ENCODE measurements at regions not wholly inside any gene's neighbourhood (a gene's known extent, or its start where the extent isn't known, plus 50 kb on each side); places are given as distances from the start of the nearest gene placed in this dataset.
A peak's percentile ranks its signal among the peaks of the same experiment; 100 is the strongest.
"Not testable (repeated sequence)": the region's sequence is repeated elsewhere in the genome, so short reads cannot be mapped to it uniquely, and the experiment has no call there.

DNA sequence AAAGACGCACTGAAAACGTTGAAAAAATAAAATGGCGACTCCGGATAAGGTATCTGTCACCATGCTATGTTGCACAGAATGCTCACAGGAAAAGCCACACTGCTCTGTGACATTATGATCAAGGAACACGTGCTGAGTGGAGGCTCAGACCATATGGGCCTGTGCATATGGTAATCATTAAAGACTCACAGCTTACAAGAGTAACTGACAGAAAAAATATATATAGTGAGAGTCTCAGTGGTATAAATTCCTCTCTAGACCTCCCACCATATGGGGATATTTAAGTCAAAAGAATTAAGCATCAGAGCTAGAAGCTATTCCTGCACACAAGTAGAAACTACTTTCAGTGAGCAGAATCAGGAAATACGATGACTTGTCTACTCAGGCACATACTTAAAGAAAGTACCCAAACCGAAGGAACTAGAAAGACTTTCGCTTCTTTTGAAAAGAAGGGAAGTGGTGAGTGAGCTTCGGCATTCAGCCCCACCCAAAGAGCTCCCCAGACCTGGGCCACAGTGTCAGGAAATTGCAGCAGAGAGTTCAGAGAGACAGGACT lies 65.1 kb upstream of the MPP7 start:
- Histone ChIP-seq H3K79me2 (ENCODE audit: low read length) (no peaks in the 10 kb centered on the region), H3K36me3 (replicated peaks; ENCODE audit: low read depth, low read length) (no peaks in the 10 kb centered on the region), H3K9me3 (ENCODE audit: insufficient read depth, low read length) (no peaks in the 10 kb centered on the region), H4K20me1 (ENCODE audit: insufficient read depth, low read length) (no peaks in the 10 kb centered on the region), H3K27ac (ENCODE audit: low read length) (peak overlapping the region; percentile 96), H3K4me3 (ENCODE audit: low read length) (peak overlapping the region; percentile 33), H2AFZ (ENCODE audit: low read depth, low read length) (peak overlapping the region; percentile 57), H3K4me1 (ENCODE audit: low read length) (peaks cover 31% of the 10 kb centered on the region), H3K9ac (ENCODE audit: low read length) (peak overlapping the region; percentile 58), H3K27me3 (ENCODE audit: low read depth, low read length) (no peaks in the 10 kb centered on the region), H3K4me2 (ENCODE audit: low read length) (peak overlapping the region; percentile 57)
- TF ChIP-seq, protein P1, sequence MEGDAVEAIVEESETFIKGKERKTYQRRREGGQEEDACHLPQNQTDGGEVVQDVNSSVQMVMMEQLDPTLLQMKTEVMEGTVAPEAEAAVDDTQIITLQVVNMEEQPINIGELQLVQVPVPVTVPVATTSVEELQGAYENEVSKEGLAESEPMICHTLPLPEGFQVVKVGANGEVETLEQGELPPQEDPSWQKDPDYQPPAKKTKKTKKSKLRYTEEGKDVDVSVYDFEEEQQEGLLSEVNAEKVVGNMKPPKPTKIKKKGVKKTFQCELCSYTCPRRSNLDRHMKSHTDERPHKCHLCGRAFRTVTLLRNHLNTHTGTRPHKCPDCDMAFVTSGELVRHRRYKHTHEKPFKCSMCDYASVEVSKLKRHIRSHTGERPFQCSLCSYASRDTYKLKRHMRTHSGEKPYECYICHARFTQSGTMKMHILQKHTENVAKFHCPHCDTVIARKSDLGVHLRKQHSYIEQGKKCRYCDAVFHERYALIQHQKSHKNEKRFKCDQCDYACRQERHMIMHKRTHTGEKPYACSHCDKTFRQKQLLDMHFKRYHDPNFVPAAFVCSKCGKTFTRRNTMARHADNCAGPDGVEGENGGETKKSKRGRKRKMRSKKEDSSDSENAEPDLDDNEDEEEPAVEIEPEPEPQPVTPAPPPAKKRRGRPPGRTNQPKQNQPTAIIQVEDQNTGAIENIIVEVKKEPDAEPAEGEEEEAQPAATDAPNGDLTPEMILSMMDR (IDR thresholded peaks at IDR 0.05; ENCODE audit: low read depth, low read length), result no peak
- no peak for TF ChIP-seq EZH2phosphoT487 (IDR thresholded peaks at IDR 0.05; ENCODE audit: low read depth)

DNA sequence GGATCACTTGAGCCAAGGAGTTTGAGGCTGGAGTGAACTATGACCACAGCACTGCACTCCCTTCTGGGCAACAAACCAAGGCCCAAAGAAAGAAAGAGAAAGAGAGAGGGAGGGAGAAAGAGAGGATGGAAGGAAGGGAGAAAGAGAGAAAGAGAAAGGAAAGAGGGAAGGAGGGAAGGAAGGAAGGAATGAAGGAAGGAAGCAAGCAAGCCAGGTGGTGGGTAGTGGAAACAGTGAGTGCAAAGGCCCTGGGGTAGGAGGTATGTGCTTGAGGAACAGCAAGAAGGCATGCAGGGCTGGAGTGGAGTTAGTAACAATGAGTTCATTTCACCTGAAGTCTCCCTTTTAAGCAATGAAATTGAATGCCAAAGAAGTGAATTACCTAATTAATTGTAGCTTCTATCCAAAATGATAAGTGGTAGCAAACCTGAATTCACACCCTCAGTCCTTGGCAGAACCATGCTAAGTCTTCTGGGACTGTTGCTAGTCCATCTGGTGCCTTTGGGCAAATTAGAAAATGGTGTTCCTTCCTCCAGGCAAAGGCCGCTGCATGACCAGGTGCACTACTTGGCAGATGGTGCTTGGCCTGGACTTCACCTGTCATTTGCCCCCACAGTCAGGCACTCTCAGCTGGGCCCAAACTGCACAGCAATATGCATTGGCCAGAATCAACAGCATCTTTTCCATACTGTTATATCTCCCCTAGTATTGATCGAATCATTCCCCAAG lies 67.4 kb upstream of the MPP7 start:
- no peak overlapping the region for H3K9ac ChIP-seq (ENCODE audit: low read length)
- H3K4me3 ChIP-seq (ENCODE audit: low read length), result no peak overlapping the region
- H3K79me2 ChIP-seq (ENCODE audit: low read length), result no peaks in the 10 kb centered on the region
- peaks cover 30% of the 10 kb centered on the region for H3K4me1 ChIP-seq (ENCODE audit: low read length)
- H3K4me2 ChIP-seq (ENCODE audit: low read length), result no peak overlapping the region
- no peak overlapping the region for H3K27ac ChIP-seq (ENCODE audit: low read length)
- H4K20me1 ChIP-seq (ENCODE audit: insufficient read depth, low read length), result no peaks in the 10 kb centered on the region
- H3K27me3 ChIP-seq (ENCODE audit: low read depth, low read length), result no peaks in the 10 kb centered on the region
- TF ChIP-seq EZH2phosphoT487 (IDR thresholded peaks at IDR 0.05; ENCODE audit: low read depth), result no peak
- TF ChIP-seq, protein P1 (IDR thresholded peaks at IDR 0.05; ENCODE audit: low read depth, low read length), result no peak
- no peaks in the 10 kb centered on the region for H3K9me3 ChIP-seq (ENCODE audit: insufficient read depth, low read length)
- H3K36me3 ChIP-seq (replicated peaks; ENCODE audit: low read depth, low read length), result no peaks in the 10 kb centered on the region
- H2AFZ ChIP-seq (ENCODE audit: low read depth, low read length), result no peak overlapping the region

DNA sequence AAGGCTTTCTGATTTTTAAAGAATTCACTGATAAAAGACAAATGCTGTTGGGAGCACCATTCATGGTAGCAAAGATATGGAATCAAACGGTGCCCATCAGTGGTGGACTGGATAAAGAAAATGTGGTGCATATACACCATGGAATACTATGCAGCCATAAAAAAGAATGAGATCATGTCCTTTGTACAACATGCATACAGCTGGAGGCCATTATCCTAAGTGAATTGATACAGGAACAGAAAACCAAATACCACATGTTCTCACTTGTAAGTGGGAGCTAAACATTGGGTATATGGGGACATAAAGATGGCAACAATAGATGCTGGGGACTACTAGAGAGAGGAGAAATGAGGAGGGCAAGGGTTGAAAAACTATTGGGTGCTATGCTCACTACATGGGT lies 68.8 kb upstream of the MPP7 start:
- H3K79me2 ChIP-seq (ENCODE audit: low read length); H2AFZ ChIP-seq (ENCODE audit: low read depth, low read length); H3K27me3 ChIP-seq (ENCODE audit: low read depth, low read length); H3K4me3 ChIP-seq (ENCODE audit: low read length); H4K20me1 ChIP-seq (ENCODE audit: insufficient read depth, low read length); H3K27ac ChIP-seq (ENCODE audit: low read length); H3K36me3 ChIP-seq (replicated peaks; ENCODE audit: low read depth, low read length); H3K4me2 ChIP-seq (ENCODE audit: low read length); H3K9ac ChIP-seq (ENCODE audit: low read length); H3K9me3 ChIP-seq (ENCODE audit: insufficient read depth, low read length): not testable (repeated sequence)
- peaks cover 23% of the 10 kb centered on the region for H3K4me1 ChIP-seq (ENCODE audit: low read length)

DNA sequence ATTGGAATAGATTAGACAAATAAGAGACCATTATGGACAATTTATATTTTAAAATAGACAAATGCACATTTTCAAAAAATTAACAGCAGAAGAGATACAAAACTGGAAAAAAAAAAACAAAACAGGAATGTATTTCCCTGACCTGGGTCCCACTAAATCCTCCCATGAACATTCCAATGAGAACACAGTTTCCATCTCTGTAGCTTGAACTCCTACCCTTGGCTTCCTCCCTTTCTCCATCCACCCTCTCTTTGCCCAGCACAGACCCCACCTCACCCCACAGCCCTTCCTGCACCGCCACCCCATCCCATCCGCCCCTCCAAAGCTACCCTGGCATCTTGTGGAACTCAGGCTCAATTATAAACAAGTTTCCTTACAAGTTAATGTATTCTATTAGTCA lies 71.2 kb upstream of the MPP7 start:
- TF ChIP-seq EZH2phosphoT487 (IDR thresholded peaks at IDR 0.05; ENCODE audit: low read depth), result no peak
- TF ChIP-seq, protein P1 (IDR thresholded peaks at IDR 0.05; ENCODE audit: low read depth, low read length), result no peak
- Histone ChIP-seq H3K4me1 (ENCODE audit: low read length) (peaks cover 12% of the 10 kb centered on the region), H3K9ac (ENCODE audit: low read length) (no peak overlapping the region), H2AFZ (ENCODE audit: low read depth, low read length) (no peak overlapping the region), H3K27ac (ENCODE audit: low read length) (no peak overlapping the region), H3K36me3 (replicated peaks; ENCODE audit: low read depth, low read length) (no peaks in the 10 kb centered on the region), H4K20me1 (ENCODE audit: insufficient read depth, low read length) (no peaks in the 10 kb centered on the region), H3K79me2 (ENCODE audit: low read length) (no peaks in the 10 kb centered on the region), H3K9me3 (ENCODE audit: insufficient read depth, low read length) (no peaks in the 10 kb centered on the region), H3K27me3 (ENCODE audit: low read depth, low read length) (no peaks in the 10 kb centered on the region), H3K4me2 (ENCODE audit: low read length) (no peak overlapping the region), H3K4me3 (ENCODE audit: low read length) (no peak overlapping the region)
